Heart left ventricle (tissue), 16 donors: ENCODE measurements at regions not wholly inside any gene's neighbourhood (a gene's known extent, or its start where the extent isn't known, plus 50 kb on each side); places are given as distances from the start of the nearest gene placed in this dataset.
A peak's percentile ranks its signal among the peaks of the same experiment; 100 is the strongest.

Experiments
- ATAC-seq, 4 donors: fragments of 200-7000 bp; cut with Tn5 transposase; one replicate each; pipeline ENCODE4 v1.9.1; 2020 to 2022; ENCODE audit warnings: moderate library complexity in 4 of 4, mild to moderate bottlenecking in 3 of 4, moderate number of reproducible peaks in 1 of 4
- DNase-seq, 5 donors: peaks; one replicate each; pipeline ENCODE4 v3.0.0-alpha.2; 2020
- H3K27ac ChIP-seq, 12 donors: fragments of 200-600 bp; sonication (generic) in 4 of 12; one replicate each; pipeline versions ENCODE4 v1.5.0 to v1.8.0; 2016 to 2022; ENCODE audit warnings: mild to moderate bottlenecking in 2 of 12
- H3K27me3 ChIP-seq, 9 donors: fragments of 200-600 bp; sonication (generic) in 2 of 9; one replicate each; pipeline versions ENCODE4 v1.5.1 to v1.8.0; 2016 to 2022; ENCODE audit warnings: mild to moderate bottlenecking in 3 of 9
- H3K36me3 ChIP-seq, 9 donors: fragments of 200-600 bp; sonication (generic) in 2 of 9; one replicate each; pipeline versions ENCODE4 v1.5.0 to v1.8.0; 2018 to 2022; ENCODE audit warnings: mild to moderate bottlenecking in 2 of 9
- H3K4me1 ChIP-seq, 12 donors: fragments of 200-600 bp; sonication (generic) in 4 of 12; one replicate each; pipeline versions ENCODE4 v1.5.0 to v1.8.0; 2016 to 2022; ENCODE audit warnings: mild to moderate bottlenecking in 3 of 12
- H3K4me3 ChIP-seq, 12 donors: fragments of 200-600 bp; sonication (generic) in 4 of 12; one replicate each; pipeline versions ENCODE4 v1.5.0 to v1.8.0; 2017 to 2022; ENCODE audit warnings: mild to moderate bottlenecking in 9 of 12, moderate library complexity in 4 of 12
- H3K9me3 ChIP-seq, 12 donors: fragments of 200-600 bp; sonication (generic) in 4 of 12; one replicate each; pipeline versions ENCODE4 v1.5.0 to v1.8.0; 2016 to 2022; ENCODE audit warnings: mild to moderate bottlenecking in 1 of 12
- CTCF ChIP-seq, 12 donors: fragments of 200-600 bp; sonication (generic) in 4 of 12; IDR thresholded peaks; one replicate each; pipeline versions ENCODE4 v1.5.0 to v1.8.0; 2018 to 2022; ENCODE audit warnings: antibody characterized with exemption in 12 of 12, mild to moderate bottlenecking in 5 of 12
- POLR2A ChIP-seq, 2 donors: fragments of 450-650 bp; IDR thresholded peaks; one replicate each; pipeline ENCODE4 v1.6.1; 2017; ENCODE audit warnings: antibody characterized with exemption in 2 of 2, mild to moderate bottlenecking in 2 of 2, moderate library complexity in 2 of 2
- WGBS, 4 donors: extraction: QIAGEN DNeasy Blood & Tissue Kit in 2 of 4; methylation state at CpG; one replicate each; pipeline versions ENCODE4 v1.1.5 to v1.1.7; 2013 to 2018; 5-methylcytosine and 5-hydroxymethylcytosine counted together
- intact Hi-C, 10 donors: fragments of 100-400 bp; cut with DNase I; formaldehyde crosslinking; loops; one replicate each; pipeline versions ENCODE4 v1.11.1 to v1.14.2; 2022
- donor health status: ischemic (EF 13 %, LVEDD 7.1; RV severe dilation, severe dysfunction).
- donor health status: healthy with polysubstance abuse.
- donor health status: DM: no; HTN: yes; CAD: no.
- donor health status: DM: no; HTN: no; CAD: no.
- donor health status: ischemic (EF 25% LVEDD 6.9; RV normal size, moderate dysfunction).
- donor health status: ischemic (EF 25% LVEDD 5.7; RV mildly dilated, moderate dysfunction).
- donor health status: healthy.
- donor health status: DM: yes; HTN: yes; CAD: no.
- donor health status: ischemic (EF 35%, LVEDD 5.7; RV mildly dilated, moderate dysfunction).
- donor health status: nonischemic (EF 11% LVEDD 7.7; RV severe dilation, severe dysfunction).
- donor health status: DM: yes; HTN: yes; CAD: no.
- donor health status: PGD.
- donor health status: ischemic (EF 29% LVEDD 5.4; RV normal size, mild dysfunction).
- donor health status: nonischemic (EF 23%, LVEDD 6.1; RV moderate dilation, normal function).

GRCh38 chr18:73690222-73690621 lies 457.4 kb downstream of the FBXO15 start:
- DNase-seq (no peak), ATAC-seq (no peak)
- intact Hi-C loops: loop anchor here in 1 of 10 donors (5.0 kb wide), 1 partner anchor 157 kb away; no protein-coding TSS in a partner anchor
- TF ChIP-seq CTCF (IDR thresholded peaks at IDR 0.05): no peak
- no peak for TF ChIP-seq POLR2A (IDR thresholded peaks at IDR 0.05)
- Histone ChIP-seq H3K4me3 (peak overlapping the region in 5 of 12 donors; percentile 8 to 29 (median 24)), H3K27ac (peak overlapping the region in 2 of 12 donors; percentile 62 to 75), H3K4me1 (peaks cover 0 to 6% (median 0%) of the 10 kb centered on the region in 12 donors), H3K9me3 (no peaks in the 10 kb centered on the region), H3K36me3 (no peaks in the 10 kb centered on the region), H3K27me3 (peaks cover 0 to 8% (median 0%) of the 10 kb centered on the region in 9 donors)
- 53 to 69% (median 64%) methylated on average over 3 of the region's 3 CpGs for WGBS, 4 donors

- Histone ChIP-seq H3K4me3 (no peak overlapping the region), H3K27ac (no peak overlapping the region), H3K27me3 (peaks cover 0 to 8% (median 0%) of the 10 kb centered on the region in 9 donors), H3K4me1 (peaks cover 0 to 6% (median 0%) of the 10 kb centered on the region in 12 donors), H3K9me3 (no peaks in the 10 kb centered on the region), H3K36me3 (no peaks in the 10 kb centered on the region)
- ATAC-seq (peak in 2 of 4 donors; percentile 56), DNase-seq (no peak)
- intact Hi-C loops: no loop called here
- WGBS, 4 donors: 39 to 44% (median 41%) methylated on average over 9 of the region's 9 CpGs
- TF ChIP-seq CTCF (IDR thresholded peaks at IDR 0.05) (no peak), POLR2A (IDR thresholded peaks at IDR 0.05) (no peak)
These were observed 458.6 kb downstream of the FBXO15 start for GRCh38 chr18:73688851-73689711.

- H3K27ac ChIP-seq: no peak overlapping the region
- 87 to 89% (median 88%) methylated on average over 4 of the region's 4 CpGs for WGBS, 4 donors
- H3K4me1 ChIP-seq: peaks cover 0 to 6% (median 0%) of the 10 kb centered on the region in 12 donors
- no peaks in the 10 kb centered on the region for H3K9me3 ChIP-seq
- H3K36me3 ChIP-seq: no peaks in the 10 kb centered on the region
- H3K4me3 ChIP-seq: no peak overlapping the region
- no peak for TF ChIP-seq POLR2A (IDR thresholded peaks at IDR 0.05)
- no peak for TF ChIP-seq CTCF (IDR thresholded peaks at IDR 0.05)
- ATAC-seq: no peak
- intact Hi-C loops: no loop called here
- DNase-seq: no peak
- H3K27me3 ChIP-seq: peaks cover 0 to 8% (median 0%) of the 10 kb centered on the region in 9 donors
These were observed 459.5 kb downstream of the FBXO15 start for GRCh38 chr18:73688161-73688560.

- Histone ChIP-seq H3K9me3 (no peaks in the 10 kb centered on the region), H3K27me3 (no peaks in the 10 kb centered on the region), H3K4me1 (peaks cover 0 to 5% (median 0%) of the 10 kb centered on the region in 12 donors), H3K4me3 (no peak overlapping the region), H3K36me3 (no peaks in the 10 kb centered on the region), H3K27ac (no peak overlapping the region)
- intact Hi-C loops: no loop called here
- TF ChIP-seq CTCF (IDR thresholded peaks at IDR 0.05) (no peak), POLR2A (IDR thresholded peaks at IDR 0.05) (no peak)
- DNase-seq (no peak), ATAC-seq (no peak)
These were observed 463.0 kb downstream of the FBXO15 start for GRCh38 chr18:73684647-73685046.
